GM12891 (cell line): ENCODE measurements at regions not wholly inside any gene's neighbourhood (a gene's known extent, or its start where the extent isn't known, plus 50 kb on each side); places are given as distances from the start of the nearest gene placed in this dataset.

Experiments used
- POLR2A ChIP-seq: IDR thresholded peaks from 2 replicates; pipeline ENCODE4 v1.6.1; 2011; ENCODE audit warnings: low read depth, low read length, control low read depth
- POLR2AphosphoS5 ChIP-seq: IDR thresholded peaks from 2 replicates; pipeline ENCODE4 v1.6.1; 2011; ENCODE audit warnings: low read depth, low read length, control low read depth
- SPI1 ChIP-seq: IDR thresholded peaks from 2 replicates; pipeline ENCODE4 v1.6.1; 2011; ENCODE audit warnings: low read depth, low read length, control low read depth
- TAF1 ChIP-seq: IDR thresholded peaks from 2 replicates; pipeline ENCODE4 v1.6.1; 2011; ENCODE audit warnings: low read depth, low read length, control low read depth

DNA sequence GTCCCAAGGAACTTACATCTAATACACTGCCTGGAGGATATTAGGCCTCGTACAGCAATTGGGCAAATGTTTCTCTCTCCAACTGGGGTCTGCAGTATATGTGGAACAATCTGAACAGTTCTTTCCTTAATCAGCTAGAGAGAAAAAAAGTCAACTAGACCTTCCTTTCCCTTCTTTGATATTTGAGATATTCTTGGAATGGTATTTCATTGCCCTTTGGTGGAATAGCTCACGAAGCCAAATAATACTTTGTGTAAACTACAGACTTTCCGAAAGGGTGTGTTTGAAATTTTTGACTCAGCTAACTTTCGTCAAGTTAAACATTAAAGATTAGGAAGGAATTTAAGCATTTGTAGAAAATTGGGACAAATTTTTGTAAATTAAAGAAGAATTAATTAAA lies 425.6 kb downstream of the RWDD3 start:
- TF ChIP-seq POLR2AphosphoS5 (no peak), POLR2A (no peak), TAF1 (no peak), SPI1 (no peak)
